ENCODE measurements at regions not wholly inside any gene's neighbourhood (a gene's known extent, or its start where the extent isn't known, plus 50 kb on each side); places are given as distances from the start of the nearest gene placed in this dataset.

DNA sequence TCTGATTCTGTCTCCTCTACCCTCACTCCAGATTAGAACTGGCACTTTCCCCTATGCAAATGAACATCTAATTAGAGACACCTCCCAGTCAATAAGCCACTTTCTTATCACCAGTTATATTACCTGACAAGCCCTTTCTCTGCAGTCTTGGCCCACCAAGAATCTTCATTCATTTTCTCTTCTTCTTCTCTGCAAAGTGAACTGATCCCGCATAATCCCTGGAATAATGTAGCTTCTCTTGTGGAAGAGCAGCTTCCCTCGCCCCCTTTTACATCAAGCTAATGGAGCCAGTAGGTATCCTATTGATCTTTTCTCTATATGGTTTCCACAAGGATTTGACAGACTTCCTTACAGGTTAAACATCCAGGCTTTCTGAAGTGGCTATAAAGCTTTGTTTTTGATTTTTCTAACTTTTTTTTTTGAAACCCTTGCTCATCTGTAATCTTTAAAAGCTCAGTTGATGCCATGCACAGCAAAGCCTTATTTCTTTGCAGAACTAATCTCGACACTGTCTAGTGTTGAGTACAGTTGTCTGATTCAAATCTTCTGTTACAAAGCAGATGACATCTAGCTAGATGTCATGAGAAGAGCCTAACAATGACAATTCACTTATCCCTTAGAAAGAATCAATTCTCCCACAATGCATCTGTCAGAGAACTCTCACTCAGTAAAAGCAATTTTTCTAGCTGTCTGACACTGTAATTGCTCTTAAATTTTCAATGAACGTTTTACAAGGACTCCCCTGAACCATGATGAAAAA, 281.4 kb downstream of the ISL1 start:
- TF ChIP-seq, protein P1, sequence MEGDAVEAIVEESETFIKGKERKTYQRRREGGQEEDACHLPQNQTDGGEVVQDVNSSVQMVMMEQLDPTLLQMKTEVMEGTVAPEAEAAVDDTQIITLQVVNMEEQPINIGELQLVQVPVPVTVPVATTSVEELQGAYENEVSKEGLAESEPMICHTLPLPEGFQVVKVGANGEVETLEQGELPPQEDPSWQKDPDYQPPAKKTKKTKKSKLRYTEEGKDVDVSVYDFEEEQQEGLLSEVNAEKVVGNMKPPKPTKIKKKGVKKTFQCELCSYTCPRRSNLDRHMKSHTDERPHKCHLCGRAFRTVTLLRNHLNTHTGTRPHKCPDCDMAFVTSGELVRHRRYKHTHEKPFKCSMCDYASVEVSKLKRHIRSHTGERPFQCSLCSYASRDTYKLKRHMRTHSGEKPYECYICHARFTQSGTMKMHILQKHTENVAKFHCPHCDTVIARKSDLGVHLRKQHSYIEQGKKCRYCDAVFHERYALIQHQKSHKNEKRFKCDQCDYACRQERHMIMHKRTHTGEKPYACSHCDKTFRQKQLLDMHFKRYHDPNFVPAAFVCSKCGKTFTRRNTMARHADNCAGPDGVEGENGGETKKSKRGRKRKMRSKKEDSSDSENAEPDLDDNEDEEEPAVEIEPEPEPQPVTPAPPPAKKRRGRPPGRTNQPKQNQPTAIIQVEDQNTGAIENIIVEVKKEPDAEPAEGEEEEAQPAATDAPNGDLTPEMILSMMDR (IDR thresholded peaks at IDR 0.05) = no peak
- TF ChIP-seq, protein P2, sequence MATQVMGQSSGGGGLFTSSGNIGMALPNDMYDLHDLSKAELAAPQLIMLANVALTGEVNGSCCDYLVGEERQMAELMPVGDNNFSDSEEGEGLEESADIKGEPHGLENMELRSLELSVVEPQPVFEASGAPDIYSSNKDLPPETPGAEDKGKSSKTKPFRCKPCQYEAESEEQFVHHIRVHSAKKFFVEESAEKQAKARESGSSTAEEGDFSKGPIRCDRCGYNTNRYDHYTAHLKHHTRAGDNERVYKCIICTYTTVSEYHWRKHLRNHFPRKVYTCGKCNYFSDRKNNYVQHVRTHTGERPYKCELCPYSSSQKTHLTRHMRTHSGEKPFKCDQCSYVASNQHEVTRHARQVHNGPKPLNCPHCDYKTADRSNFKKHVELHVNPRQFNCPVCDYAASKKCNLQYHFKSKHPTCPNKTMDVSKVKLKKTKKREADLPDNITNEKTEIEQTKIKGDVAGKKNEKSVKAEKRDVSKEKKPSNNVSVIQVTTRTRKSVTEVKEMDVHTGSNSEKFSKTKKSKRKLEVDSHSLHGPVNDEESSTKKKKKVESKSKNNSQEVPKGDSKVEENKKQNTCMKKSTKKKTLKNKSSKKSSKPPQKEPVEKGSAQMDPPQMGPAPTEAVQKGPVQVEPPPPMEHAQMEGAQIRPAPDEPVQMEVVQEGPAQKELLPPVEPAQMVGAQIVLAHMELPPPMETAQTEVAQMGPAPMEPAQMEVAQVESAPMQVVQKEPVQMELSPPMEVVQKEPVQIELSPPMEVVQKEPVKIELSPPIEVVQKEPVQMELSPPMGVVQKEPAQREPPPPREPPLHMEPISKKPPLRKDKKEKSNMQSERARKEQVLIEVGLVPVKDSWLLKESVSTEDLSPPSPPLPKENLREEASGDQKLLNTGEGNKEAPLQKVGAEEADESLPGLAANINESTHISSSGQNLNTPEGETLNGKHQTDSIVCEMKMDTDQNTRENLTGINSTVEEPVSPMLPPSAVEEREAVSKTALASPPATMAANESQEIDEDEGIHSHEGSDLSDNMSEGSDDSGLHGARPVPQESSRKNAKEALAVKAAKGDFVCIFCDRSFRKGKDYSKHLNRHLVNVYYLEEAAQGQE (IDR thresholded peaks at IDR 0.05; ENCODE audit: insufficient read depth in 1 of 2, low read depth in 2 of 2, low read length in 1 of 2) = no peak
- no peak for TF ChIP-seq POLR2AphosphoS5 (IDR thresholded peaks at IDR 0.05; ENCODE audit: low read depth, low read length)
- TF ChIP-seq TCF7L2 (IDR thresholded peaks at IDR 0.05; ENCODE audit: low read depth, low read length) = no peak

All from Panc1 (cell line).